Natural killer cell (primary cell): ENCODE measurements at regions not wholly inside any gene's neighbourhood (a gene's known extent, or its start where the extent isn't known, plus 50 kb on each side); places are given as distances from the start of the nearest gene placed in this dataset.

Experiments
- ATAC-seq, 3 donors: fragments of 150-1000 bp in 2 of 3; fragments of 200-7000 bp in 1 of 3; cut with Tn5 transposase; 1 replicate in 1 of 3; 2 replicates in 2 of 3; pipeline ENCODE4 v1.10.0; 2021; ENCODE audit warnings: mild to moderate bottlenecking in 2 of 3, moderate library complexity in 2 of 3
- DNase-seq, 2 donors: peaks; one replicate each; pipeline versions ENCODE4 v3.0.0 to v3.0.0-alpha.2; 2013 to 2021; ENCODE audit warnings: mixed read lengths in 1 of 2
- H3K27ac ChIP-seq: one replicate; pipeline ENCODE4 v1.5.1; 2013; ENCODE audit warnings: mild to moderate bottlenecking, low read length
- H3K27me3 ChIP-seq: one replicate; pipeline ENCODE4 v1.6.1; 2013; ENCODE audit warnings: low read length; ENCODE audit not compliant: control insufficient read depth, insufficient read depth
- H3K36me3 ChIP-seq: one replicate; pipeline ENCODE4 v1.6.1; 2013; ENCODE audit warnings: low read length; ENCODE audit not compliant: control insufficient read depth, insufficient read depth
- H3K4me1 ChIP-seq: one replicate; pipeline ENCODE4 v1.6.1; 2013; ENCODE audit warnings: low read length; ENCODE audit not compliant: control insufficient read depth, insufficient read depth
- H3K4me3 ChIP-seq: one replicate; pipeline ENCODE4 v1.5.1; 2013; ENCODE audit warnings: low read length
- H3K9me3 ChIP-seq: one replicate; pipeline ENCODE4 v1.6.1; 2013; ENCODE audit warnings: low read length; ENCODE audit not compliant: control insufficient read depth, insufficient read depth
- H3K27ac Mint-ChIP-seq, 2 donors: one replicate each; pipeline ENCODE4 v1.8.0; 2022; ENCODE audit warnings: mild to moderate bottlenecking in 2 of 2, mixed read lengths in 2 of 2, moderate library complexity in 1 of 2
- H3K27me3 Mint-ChIP-seq, 2 donors: one replicate each; pipeline ENCODE4 v1.8.0; 2022; ENCODE audit warnings: low read depth in 2 of 2, mixed read lengths in 2 of 2
- H3K36me3 Mint-ChIP-seq: one replicate; pipeline ENCODE4 v1.8.0; 2022; ENCODE audit warnings: mixed read lengths
- H3K4me1 Mint-ChIP-seq, 2 donors: one replicate each; pipeline ENCODE4 v1.8.0; 2022; ENCODE audit warnings: mixed read lengths in 2 of 2
- H3K4me3 Mint-ChIP-seq: one replicate; pipeline ENCODE4 v1.8.0; 2022; ENCODE audit warnings: mild to moderate bottlenecking, moderate library complexity, mixed read lengths
- H3K9me3 Mint-ChIP-seq, 2 donors: one replicate each; pipeline ENCODE4 v1.8.0; 2022; ENCODE audit warnings: mixed read lengths in 2 of 2
- WGBS: methylation state at CpG from one replicate; pipeline ENCODE4 v1.1.7; 2013; ENCODE audit warnings: missing lambda C conversion rate; ENCODE audit not compliant: insufficient coverage; 5-methylcytosine and 5-hydroxymethylcytosine counted together
- intact Hi-C: fragments of 100-400 bp; cut with micrococcal nuclease; formaldehyde crosslinking; loops from one replicate; pipeline ENCODE4 v1.14.2; 2022
- TF ChIP-seq, protein P1 (sequence below): fragments of 200-600 bp; IDR thresholded peaks from one replicate; pipeline ENCODE4 v1.8.0; 2022; ENCODE audit warnings: antibody characterized with exemption

DNA sequence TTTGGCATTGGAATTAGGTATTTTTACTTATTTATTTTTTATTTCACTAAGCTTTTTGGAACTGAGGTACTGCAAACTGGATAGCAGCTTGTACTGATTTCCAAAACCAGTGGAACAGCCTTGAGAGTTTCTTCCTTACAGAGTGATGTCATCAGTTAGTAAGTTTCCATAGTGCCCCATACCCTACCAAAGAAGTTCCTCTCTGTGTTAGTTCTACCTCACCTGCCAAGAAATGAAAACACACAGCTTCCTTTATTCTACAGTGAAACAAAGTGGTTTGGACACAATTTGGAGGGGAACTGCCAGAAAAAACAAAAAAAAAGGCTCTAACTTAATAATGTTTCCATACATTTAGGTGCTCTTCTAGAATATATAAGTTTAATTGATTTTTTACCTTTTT is 430.9 kb upstream of the ADGRL2 start:
- H3K4me1 ChIP-seq: no peaks in the 10 kb centered on the region
- intact Hi-C loops: no loop called here
- Mint-ChIP-seq H3K27ac (no peak overlapping the region), H3K9me3 (peaks cover 14 to 23% of the 10 kb centered on the region in 2 donors), H3K27me3 (no peaks in the 10 kb centered on the region), H3K4me1 (no peaks in the 10 kb centered on the region), H3K36me3 (no peaks in the 10 kb centered on the region), H3K4me3 (no peak overlapping the region)
- peaks cover 2% of the 10 kb centered on the region for H3K9me3 ChIP-seq
- DNase-seq (no peak), ATAC-seq (no peak)
- H3K36me3 ChIP-seq: no peaks in the 10 kb centered on the region
- TF ChIP-seq, protein P1, sequence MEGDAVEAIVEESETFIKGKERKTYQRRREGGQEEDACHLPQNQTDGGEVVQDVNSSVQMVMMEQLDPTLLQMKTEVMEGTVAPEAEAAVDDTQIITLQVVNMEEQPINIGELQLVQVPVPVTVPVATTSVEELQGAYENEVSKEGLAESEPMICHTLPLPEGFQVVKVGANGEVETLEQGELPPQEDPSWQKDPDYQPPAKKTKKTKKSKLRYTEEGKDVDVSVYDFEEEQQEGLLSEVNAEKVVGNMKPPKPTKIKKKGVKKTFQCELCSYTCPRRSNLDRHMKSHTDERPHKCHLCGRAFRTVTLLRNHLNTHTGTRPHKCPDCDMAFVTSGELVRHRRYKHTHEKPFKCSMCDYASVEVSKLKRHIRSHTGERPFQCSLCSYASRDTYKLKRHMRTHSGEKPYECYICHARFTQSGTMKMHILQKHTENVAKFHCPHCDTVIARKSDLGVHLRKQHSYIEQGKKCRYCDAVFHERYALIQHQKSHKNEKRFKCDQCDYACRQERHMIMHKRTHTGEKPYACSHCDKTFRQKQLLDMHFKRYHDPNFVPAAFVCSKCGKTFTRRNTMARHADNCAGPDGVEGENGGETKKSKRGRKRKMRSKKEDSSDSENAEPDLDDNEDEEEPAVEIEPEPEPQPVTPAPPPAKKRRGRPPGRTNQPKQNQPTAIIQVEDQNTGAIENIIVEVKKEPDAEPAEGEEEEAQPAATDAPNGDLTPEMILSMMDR: no peak
- no peak overlapping the region for H3K4me3 ChIP-seq
- H3K27ac ChIP-seq: no peak overlapping the region
- H3K27me3 ChIP-seq: no peaks in the 10 kb centered on the region

DNA sequence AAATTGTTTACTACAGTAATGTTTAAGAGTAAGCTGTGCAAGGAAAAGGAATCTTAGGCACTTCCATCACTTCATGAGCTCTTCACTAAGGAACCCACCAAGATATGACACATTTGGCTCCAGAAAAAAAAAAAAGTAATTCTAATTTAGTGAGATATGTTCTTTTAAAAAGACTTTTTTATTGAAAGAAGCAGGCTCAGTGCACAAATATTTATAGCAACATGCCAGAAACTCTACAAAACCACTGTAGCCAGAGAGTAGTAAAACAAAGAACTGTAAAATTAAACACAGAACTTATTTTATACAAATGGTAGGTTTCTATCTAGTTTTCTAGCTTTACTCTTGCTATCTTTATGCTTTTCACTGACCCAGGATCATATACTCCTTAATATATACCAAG is 434.6 kb upstream of the ADGRL2 start:
- no peak overlapping the region for H3K4me3 ChIP-seq
- Mint-ChIP-seq H3K4me1 (no peaks in the 10 kb centered on the region), H3K27me3 (no peaks in the 10 kb centered on the region), H3K9me3 (peaks cover 10 to 16% of the 10 kb centered on the region in 2 donors), H3K27ac (no peak overlapping the region), H3K4me3 (no peak overlapping the region), H3K36me3 (no peaks in the 10 kb centered on the region)
- no peak overlapping the region for H3K27ac ChIP-seq
- TF ChIP-seq, protein P1: no peak
- intact Hi-C loops: no loop called here
- H3K36me3 ChIP-seq: no peaks in the 10 kb centered on the region
- no peaks in the 10 kb centered on the region for H3K4me1 ChIP-seq
- ATAC-seq: no peak
- H3K9me3 ChIP-seq: peaks cover 2% of the 10 kb centered on the region
- no peaks in the 10 kb centered on the region for H3K27me3 ChIP-seq
- no peak for DNase-seq

DNA sequence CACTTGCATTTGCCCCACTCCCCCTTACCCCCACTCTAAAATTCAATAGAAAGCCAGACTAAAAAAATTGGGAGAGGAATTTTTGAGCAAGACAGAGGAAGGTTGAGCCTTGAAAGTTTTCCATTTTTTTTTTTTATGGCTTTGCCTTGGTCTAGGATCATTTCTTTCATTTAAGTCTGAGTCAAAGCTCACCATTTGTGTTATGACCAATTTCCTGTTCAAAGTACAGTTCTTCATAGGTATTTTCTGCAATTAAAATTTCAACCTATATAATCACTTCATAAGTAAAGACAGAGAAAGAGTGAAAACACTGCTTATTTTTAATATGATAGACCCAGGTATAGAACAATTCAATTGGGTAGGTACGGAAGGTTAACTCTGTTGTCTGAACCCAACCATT is 436.6 kb upstream of the ADGRL2 start:
- no CpG with 5 or more reads among the region's 1 CpG for WGBS
- H3K27me3 ChIP-seq: no peaks in the 10 kb centered on the region
- H3K27me3 Mint-ChIP-seq: no peaks in the 10 kb centered on the region
- intact Hi-C loops: no loop called here
- H3K27ac Mint-ChIP-seq: no peak overlapping the region
- peaks cover 2% of the 10 kb centered on the region for H3K9me3 ChIP-seq
- DNase-seq (no peak), ATAC-seq (no peak)
- H3K9me3 Mint-ChIP-seq: peaks cover 14 to 23% of the 10 kb centered on the region in 2 donors
- no peak overlapping the region for H3K4me3 ChIP-seq
- H3K36me3 Mint-ChIP-seq: no peaks in the 10 kb centered on the region
- no peak overlapping the region for H3K27ac ChIP-seq
- TF ChIP-seq, protein P1: no peak
- no peak overlapping the region for H3K4me3 Mint-ChIP-seq
- H3K4me1 ChIP-seq: no peaks in the 10 kb centered on the region
- no peaks in the 10 kb centered on the region for H3K4me1 Mint-ChIP-seq
- H3K36me3 ChIP-seq: no peaks in the 10 kb centered on the region

DNA sequence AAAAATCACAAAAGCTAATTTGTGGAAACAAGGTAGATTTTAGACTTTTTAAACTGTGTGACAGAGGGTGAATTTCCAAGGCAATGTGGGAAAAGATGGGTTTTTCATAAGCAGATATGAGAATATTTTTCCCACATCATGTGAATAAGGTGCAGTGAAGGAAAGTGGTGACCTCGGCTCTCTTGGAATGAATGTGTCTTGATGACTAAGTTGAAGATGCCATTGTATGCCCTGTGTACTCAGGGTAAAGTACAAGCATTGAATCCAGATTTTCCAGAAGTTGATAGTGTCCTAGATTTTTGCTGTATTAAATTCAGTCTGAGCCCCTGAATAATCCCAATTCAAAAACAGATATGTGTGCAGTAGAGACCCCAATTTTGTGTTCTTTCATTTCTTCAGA is 442.6 kb upstream of the ADGRL2 start:
- ATAC-seq (no peak), DNase-seq (no peak)
- no peak overlapping the region for H3K4me3 ChIP-seq
- intact Hi-C loops: no loop called here
- H3K27ac ChIP-seq: no peak overlapping the region
- Mint-ChIP-seq H3K36me3 (no peaks in the 10 kb centered on the region), H3K27ac (no peak overlapping the region), H3K4me1 (no peaks in the 10 kb centered on the region), H3K4me3 (no peak overlapping the region), H3K9me3 (peaks cover 12 to 20% of the 10 kb centered on the region in 2 donors), H3K27me3 (no peaks in the 10 kb centered on the region)
- no peaks in the 10 kb centered on the region for H3K36me3 ChIP-seq
- H3K27me3 ChIP-seq: no peaks in the 10 kb centered on the region
- no peaks in the 10 kb centered on the region for H3K9me3 ChIP-seq
- 94% methylated on average over 1 of the region's 1 CpG for WGBS
- TF ChIP-seq, protein P1: no peak
- H3K4me1 ChIP-seq: no peaks in the 10 kb centered on the region
